HL-60 (cell line): ENCODE measurements at regions not wholly inside any gene's neighbourhood (a gene's known extent, or its start where the extent isn't known, plus 50 kb on each side); places are given as distances from the start of the nearest gene placed in this dataset.

Experiments
- CTCF ChIP-seq: IDR thresholded peaks from one replicate; pipeline ENCODE4 v1.5.1; 2011; ENCODE audit warnings: low read length, control low read depth, inconsistent platforms; ENCODE audit not compliant: insufficient read depth
- TF ChIP-seq, protein P1 (sequence below): IDR thresholded peaks from 2 replicates; pipeline ENCODE4 v1.6.1; 2012; ENCODE audit warnings: low read depth; ENCODE audit not compliant: insufficient replicate concordance

DNA sequence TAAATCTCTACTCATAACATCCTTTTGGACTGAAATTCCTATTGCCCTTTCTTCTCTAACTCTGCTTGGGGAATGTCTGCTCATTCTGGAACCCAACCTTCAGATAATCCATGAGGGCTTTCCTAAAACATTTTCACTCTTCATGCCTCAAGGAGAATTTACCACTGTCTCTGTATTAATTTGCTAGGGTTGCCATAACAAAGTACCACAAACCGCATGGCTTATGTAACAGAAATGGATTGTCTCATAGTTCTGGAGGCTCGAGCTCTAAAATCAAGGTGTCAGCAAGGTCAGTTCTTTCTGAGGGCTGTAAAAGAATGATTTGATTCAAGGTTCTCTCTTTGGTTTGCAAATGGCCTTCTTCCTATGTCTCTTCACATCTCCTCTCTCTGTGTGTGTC lies 209.7 kb downstream of the LACC1 start:
- no peak for TF ChIP-seq CTCF
- TF ChIP-seq, protein P1, sequence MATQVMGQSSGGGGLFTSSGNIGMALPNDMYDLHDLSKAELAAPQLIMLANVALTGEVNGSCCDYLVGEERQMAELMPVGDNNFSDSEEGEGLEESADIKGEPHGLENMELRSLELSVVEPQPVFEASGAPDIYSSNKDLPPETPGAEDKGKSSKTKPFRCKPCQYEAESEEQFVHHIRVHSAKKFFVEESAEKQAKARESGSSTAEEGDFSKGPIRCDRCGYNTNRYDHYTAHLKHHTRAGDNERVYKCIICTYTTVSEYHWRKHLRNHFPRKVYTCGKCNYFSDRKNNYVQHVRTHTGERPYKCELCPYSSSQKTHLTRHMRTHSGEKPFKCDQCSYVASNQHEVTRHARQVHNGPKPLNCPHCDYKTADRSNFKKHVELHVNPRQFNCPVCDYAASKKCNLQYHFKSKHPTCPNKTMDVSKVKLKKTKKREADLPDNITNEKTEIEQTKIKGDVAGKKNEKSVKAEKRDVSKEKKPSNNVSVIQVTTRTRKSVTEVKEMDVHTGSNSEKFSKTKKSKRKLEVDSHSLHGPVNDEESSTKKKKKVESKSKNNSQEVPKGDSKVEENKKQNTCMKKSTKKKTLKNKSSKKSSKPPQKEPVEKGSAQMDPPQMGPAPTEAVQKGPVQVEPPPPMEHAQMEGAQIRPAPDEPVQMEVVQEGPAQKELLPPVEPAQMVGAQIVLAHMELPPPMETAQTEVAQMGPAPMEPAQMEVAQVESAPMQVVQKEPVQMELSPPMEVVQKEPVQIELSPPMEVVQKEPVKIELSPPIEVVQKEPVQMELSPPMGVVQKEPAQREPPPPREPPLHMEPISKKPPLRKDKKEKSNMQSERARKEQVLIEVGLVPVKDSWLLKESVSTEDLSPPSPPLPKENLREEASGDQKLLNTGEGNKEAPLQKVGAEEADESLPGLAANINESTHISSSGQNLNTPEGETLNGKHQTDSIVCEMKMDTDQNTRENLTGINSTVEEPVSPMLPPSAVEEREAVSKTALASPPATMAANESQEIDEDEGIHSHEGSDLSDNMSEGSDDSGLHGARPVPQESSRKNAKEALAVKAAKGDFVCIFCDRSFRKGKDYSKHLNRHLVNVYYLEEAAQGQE: no peak
